GM23248 (cell line): ENCODE measurements at regions not wholly inside any gene's neighbourhood (a gene's known extent, or its start where the extent isn't known, plus 50 kb on each side); places are given as distances from the start of the nearest gene placed in this dataset.

Experiments
- EZH2 ChIP-seq: fragments of 200-600 bp; sonication (generic); IDR thresholded peaks from 2 replicates; pipeline ENCODE4 v1.6.1; 2018; ENCODE audit warnings: antibody characterized with exemption, mild to moderate bottlenecking; ENCODE audit not compliant: insufficient read depth, poor library complexity, severe bottlenecking
- EZH2phosphoT487 ChIP-seq: fragments of 200-600 bp; sonication (generic); IDR thresholded peaks from 2 replicates; pipeline ENCODE4 v1.6.1; 2018; ENCODE audit warnings: antibody characterized with exemption, moderate library complexity, mild to moderate bottlenecking, low read depth; ENCODE audit not compliant: insufficient read depth

DNA sequence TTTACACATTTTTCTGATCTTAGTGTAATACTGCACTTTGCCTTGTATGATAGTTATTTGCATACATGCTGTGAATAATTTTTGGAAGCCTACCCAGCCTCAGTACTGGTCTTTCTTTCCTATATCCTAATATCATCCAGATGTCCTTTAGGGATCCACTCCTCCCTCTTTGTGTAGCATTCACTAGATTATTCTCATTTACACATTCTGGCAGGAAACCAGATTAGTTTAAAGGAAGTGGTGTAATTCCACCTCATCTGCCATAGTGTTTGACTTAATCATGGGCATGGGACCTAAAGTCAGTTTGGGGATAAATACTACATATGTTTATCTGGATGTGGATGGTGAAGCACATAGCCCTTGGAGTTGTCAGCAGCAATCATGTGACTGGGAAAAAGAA lies 444.9 kb upstream of the MAP2 start:
- TF ChIP-seq EZH2 = no peak
- no peak for TF ChIP-seq EZH2phosphoT487
